ENCODE measurements at regions not wholly inside any gene's neighbourhood (a gene's known extent, or its start where the extent isn't known, plus 50 kb on each side); places are given as distances from the start of the nearest gene placed in this dataset.

GRCh38 chr9:31412081-31412480, 972.4 kb upstream of the ACO1 start:
- BruUV-seq (replicated peaks) = no TSS peak

GRCh38 chr9:31415164-31415563, 969.3 kb upstream of the ACO1 start:
- FAIRE-seq (no peak), DNase-seq (ENCODE audit: low read depth, low spot score) (no peak)
- no peaks in the 10 kb centered on the region for H3K4me1 ChIP-seq (ENCODE audit: control insufficient read depth, extremely low read depth, insufficient read depth, low read length)
- no peaks in the 10 kb centered on the region for H4K20me1 ChIP-seq (replicated peaks; ENCODE audit: control insufficient read depth, extremely low read depth, insufficient read depth, low read length)
- no peaks in the 10 kb centered on the region for H3K27me3 ChIP-seq (ENCODE audit: control insufficient read depth in 2 of 2, insufficient read depth in 2 of 2, low read length in 2 of 2)
- POLR2A ChIA-PET = no interaction called here
- BruUV-seq (replicated peaks) = no TSS peak
- intact Hi-C loops (cut with micrococcal nuclease) (no loop called here), dilution Hi-C loops (cut with MboI; ENCODE audit: extremely low pct_ligation_motif_present, low sequenced_read_pairs) (no loop called here)
- TF ChIP-seq CTCF (IDR thresholded peaks at IDR 0.05; ENCODE audit: extremely low read depth in 1 of 2, insufficient read depth in 1 of 2, low read depth in 1 of 2, low read length in 2 of 2) = no peak
- no peak for TF ChIP-seq EZH2 (IDR thresholded peaks at IDR 0.05; ENCODE audit: borderline replicate concordance, low read depth, low read length, severe bottlenecking)
- TF ChIP-seq JUN (IDR thresholded peaks at IDR 0.05; ENCODE audit: borderline replicate concordance, insufficient read depth, insufficient read length, low read depth) = no peak
- no peak for TF ChIP-seq GATA2 (IDR thresholded peaks at IDR 0.05; ENCODE audit: insufficient read depth, insufficient read length, low read depth, low read length)
- TF ChIP-seq FOS (IDR thresholded peaks at IDR 0.05; ENCODE audit: borderline replicate concordance, insufficient read depth, low read length) = no peak
- TF ChIP-seq MYC (IDR thresholded peaks at IDR 0.05; ENCODE audit: low read depth, low read length) = no peak
- TF ChIP-seq POLR2AphosphoS5 (IDR thresholded peaks at IDR 0.05; ENCODE audit: insufficient read depth, low read depth, low read length) = no peak
- no peak for TF ChIP-seq POLR2A (IDR thresholded peaks at IDR 0.05; ENCODE audit: low read depth, low read length)
- TF ChIP-seq MAX (IDR thresholded peaks at IDR 0.05; ENCODE audit: insufficient read depth, insufficient read length) = no peak
- no peaks in the 10 kb centered on the region for H3K36me3 ChIP-seq (ENCODE audit: control insufficient read depth in 2 of 2, extremely low read depth in 1 of 2, insufficient read depth in 2 of 2, low read length in 2 of 2)
- H3K4me2 ChIP-seq (ENCODE audit: insufficient read depth, low read length) = no peak overlapping the region
- H3K79me2 ChIP-seq (ENCODE audit: control insufficient read depth, insufficient read depth, low read length) = no peaks in the 10 kb centered on the region
- no peak overlapping the region for H3K27ac ChIP-seq (ENCODE audit: insufficient read depth, low read depth, low read length)
- no peaks in the 10 kb centered on the region for H3K9me3 ChIP-seq (replicated peaks; ENCODE audit: control insufficient read depth, insufficient read depth, low read length)
- H2AFZ ChIP-seq (ENCODE audit: low read depth, low read length) = no peak overlapping the region
- CTCF ChIA-PET = interaction anchor here (0.6 kb wide), 2 partner anchors 276 to 331 kb away, joined by 3 read pairs; no protein-coding TSS in a partner anchor
- no peak overlapping the region for H3K4me3 ChIP-seq (replicated peaks in 1 of 3; ENCODE audit: insufficient read depth in 1 of 3, low read depth in 1 of 3, low read length in 3 of 3)
- no peak overlapping the region for H3K9ac ChIP-seq (replicated peaks; ENCODE audit: extremely low read depth, insufficient read depth, low read length)
- no peaks in the 10 kb centered on the region for H3K9me1 ChIP-seq (replicated peaks; ENCODE audit: control insufficient read depth, extremely low read depth, insufficient read depth, low read length)

More at GRCh38 chr9:31412081-31412480, 972.4 kb upstream of the ACO1 start:
- H3K9me1 ChIP-seq (replicated peaks; ENCODE audit: control insufficient read depth, extremely low read depth, insufficient read depth, low read length) = no peaks in the 10 kb centered on the region
- ChIA-PET CTCF (no interaction called here), POLR2A (no interaction called here)
- dilution Hi-C loops (cut with MboI; ENCODE audit: extremely low pct_ligation_motif_present, low sequenced_read_pairs) (no loop called here), intact Hi-C loops (cut with micrococcal nuclease) (loop anchor here (5.0 kb wide), 1 partner anchor 50 kb away; no protein-coding TSS in a partner anchor)
- no peaks in the 10 kb centered on the region for H4K20me1 ChIP-seq (replicated peaks; ENCODE audit: control insufficient read depth, extremely low read depth, insufficient read depth, low read length)
- H3K9ac ChIP-seq (replicated peaks; ENCODE audit: extremely low read depth, insufficient read depth, low read length) = no peak overlapping the region
- DNase-seq (ENCODE audit: low read depth, low spot score) (no peak), FAIRE-seq (no peak)
- H3K27me3 ChIP-seq (ENCODE audit: control insufficient read depth in 2 of 2, insufficient read depth in 2 of 2, low read length in 2 of 2) = no peaks in the 10 kb centered on the region
- H3K4me1 ChIP-seq (ENCODE audit: control insufficient read depth, extremely low read depth, insufficient read depth, low read length) = no peaks in the 10 kb centered on the region
- H3K27ac ChIP-seq (ENCODE audit: insufficient read depth, low read depth, low read length) = no peak overlapping the region
- H3K4me3 ChIP-seq (replicated peaks in 1 of 3; ENCODE audit: insufficient read depth in 1 of 3, low read depth in 1 of 3, low read length in 3 of 3) = no peak overlapping the region
- no peak overlapping the region for H3K4me2 ChIP-seq (ENCODE audit: insufficient read depth, low read length)
- H3K79me2 ChIP-seq (ENCODE audit: control insufficient read depth, insufficient read depth, low read length) = no peaks in the 10 kb centered on the region
- no peak for TF ChIP-seq CTCF (IDR thresholded peaks at IDR 0.05; ENCODE audit: extremely low read depth in 1 of 2, insufficient read depth in 1 of 2, low read depth in 1 of 2, low read length in 2 of 2)
- no peak for TF ChIP-seq POLR2AphosphoS5 (IDR thresholded peaks at IDR 0.05; ENCODE audit: insufficient read depth, low read depth, low read length)
- no peaks in the 10 kb centered on the region for H3K9me3 ChIP-seq (replicated peaks; ENCODE audit: control insufficient read depth, insufficient read depth, low read length)
- H2AFZ ChIP-seq (ENCODE audit: low read depth, low read length) = no peak overlapping the region
- H3K36me3 ChIP-seq (ENCODE audit: control insufficient read depth in 2 of 2, extremely low read depth in 1 of 2, insufficient read depth in 2 of 2, low read length in 2 of 2) = no peaks in the 10 kb centered on the region
